Keratinocyte (primary cell): ENCODE measurements at regions not wholly inside any gene's neighbourhood (a gene's known extent, or its start where the extent isn't known, plus 50 kb on each side); places are given as distances from the start of the nearest gene placed in this dataset.

Experiments
- DNase-seq: peaks from one replicate; pipeline ENCODE4 v3.0.0-alpha.2; 2011; ENCODE audit warnings: low read depth, missing footprints, low spot score
- FAIRE-seq: peaks from 2 replicates; lab custom pipeline; 2011; peaks lifted over from hg19 to GRCh38; lab: Jason Lieb, UNC
- H2AFZ ChIP-seq: 2 replicates; pipeline ENCODE4 v1.6.0; 2012; ENCODE audit warnings: low read length, control low read depth, inconsistent platforms; ENCODE audit not compliant: control insufficient read depth
- H3K27ac ChIP-seq: 2 replicates; pipeline ENCODE4 v1.5.1; 2011; ENCODE audit warnings: low read length; ENCODE audit not compliant: control insufficient read depth, insufficient read depth
- H3K27me3 ChIP-seq: 3 replicates; pipeline ENCODE4 v1.6.0; 2011; ENCODE audit warnings: low read length; ENCODE audit not compliant: control insufficient read depth, insufficient read depth; ENCODE audit errors: extremely low read depth
- H3K36me3 ChIP-seq, 2 experiments: 2 replicates in 1 of 2; 3 replicates in 1 of 2; pipeline ENCODE4 v1.5.1; 2011; ENCODE audit warnings: low read length in 2 of 2, mild to moderate bottlenecking in 1 of 2; ENCODE audit not compliant: control insufficient read depth in 2 of 2, insufficient read depth in 2 of 2; ENCODE audit errors: extremely low read depth in 1 of 2
- H3K4me1 ChIP-seq: 3 replicates; pipeline ENCODE4 v1.5.1; 2011; ENCODE audit warnings: low read length; ENCODE audit not compliant: control insufficient read depth, insufficient read depth; ENCODE audit errors: extremely low read depth
- H3K4me2 ChIP-seq: 3 replicates; pipeline ENCODE4 v1.6.0; 2011; ENCODE audit warnings: low read depth, low read length; ENCODE audit not compliant: control insufficient read depth, insufficient read depth; ENCODE audit errors: extremely low read depth
- H3K4me3 ChIP-seq, 3 experiments: fragments of 200-600 bp in 1 of 3; sonication (generic) in 1 of 3; 2 replicates in 2 of 3; 3 replicates in 1 of 3; pipeline ENCODE4 v1.5.1; 2011 to 2016; ENCODE audit warnings: low read length in 3 of 3, mild to moderate bottlenecking in 3 of 3, control low read depth in 2 of 3, inconsistent platforms in 1 of 3, low read depth in 1 of 3, mixed read lengths in 1 of 3, mixed run types in 1 of 3, moderate library complexity in 1 of 3; ENCODE audit not compliant: control insufficient read depth in 2 of 3, insufficient read depth in 2 of 3; ENCODE audit errors: extremely low read depth in 1 of 3
- H3K79me2 ChIP-seq: 2 replicates; pipeline ENCODE4 v1.6.0; 2012; ENCODE audit warnings: low read length; ENCODE audit not compliant: control insufficient read depth, insufficient read depth
- H3K9ac ChIP-seq: 3 replicates; pipeline ENCODE4 v1.6.0; 2011; ENCODE audit warnings: low read length; ENCODE audit not compliant: control insufficient read depth, insufficient read depth; ENCODE audit errors: extremely low read depth
- H3K9me1 ChIP-seq: 3 replicates; pipeline ENCODE4 v1.6.0; 2011; ENCODE audit warnings: low read length; ENCODE audit not compliant: control insufficient read depth, insufficient read depth; ENCODE audit errors: extremely low read depth
- H3K9me3 ChIP-seq: 2 replicates; pipeline ENCODE4 v1.5.1; 2012; ENCODE audit warnings: low read depth, low read length; ENCODE audit not compliant: control insufficient read depth
- H4K20me1 ChIP-seq: 3 replicates; pipeline ENCODE4 v1.6.0; 2011; ENCODE audit warnings: low read length; ENCODE audit not compliant: control insufficient read depth, insufficient read depth; ENCODE audit errors: extremely low read depth
- CTCF ChIP-seq, 3 experiments: IDR thresholded peaks in 1 of 3; conservative IDR thresholded peaks in 1 of 3; optimal IDR thresholded peaks in 1 of 3; 2 replicates in 2 of 3; 3 replicates in 1 of 3; pipeline versions ENCODE3 to v1.5.1; 2011; ENCODE audit warnings: low read length in 3 of 3, mild to moderate bottlenecking in 3 of 3, moderate library complexity in 2 of 3, control low read depth in 1 of 3, inconsistent platforms in 1 of 3; ENCODE audit not compliant: insufficient read depth in 2 of 3; ENCODE audit errors: extremely low read depth in 1 of 3
- EZH2 ChIP-seq: IDR thresholded peaks from one replicate; pipeline ENCODE4 v1.6.1; 2012; ENCODE audit warnings: inconsistent platforms, mild to moderate bottlenecking, low read length, moderate library complexity
- dilution Hi-C: fragments of 300-500 bp; cut with MboI; formaldehyde crosslinking; loops from one replicate; pipeline ENCODE4 v1.7.0; 2020; ENCODE audit warnings: low sequenced_read_pairs; ENCODE audit not compliant: extremely low pct_ligation_motif_present

GRCh38 chr5:25330721-25331120 is 685.9 kb upstream of the CDH10 start:
- Histone ChIP-seq H3K9ac (no peak overlapping the region), H3K27ac (no peak overlapping the region), H3K4me2 (no peak overlapping the region), H4K20me1 (no peaks in the 10 kb centered on the region), H2AFZ (no peak overlapping the region), H3K4me1 (no peaks in the 10 kb centered on the region), H3K9me3 (no peaks in the 10 kb centered on the region), H3K4me3 (no peak overlapping the region), H3K79me2 (no peaks in the 10 kb centered on the region), H3K9me1 (no peaks in the 10 kb centered on the region), H3K36me3 (no peaks in the 10 kb centered on the region), H3K27me3 (no peaks in the 10 kb centered on the region)
- no peak for FAIRE-seq
- DNase-seq, result no peak
- dilution Hi-C loops, result no loop called here
- TF ChIP-seq CTCF (optimal IDR thresholded peaks at IDR 0.05 in 1 of 3, IDR thresholded peaks at IDR 0.05 in 1 of 3, conservative IDR thresholded peaks at IDR 0.05 in 1 of 3; ENCODE audit: extremely low read depth in 1 of 3, insufficient read depth in 2 of 3, low read length in 3 of 3) (no peak), EZH2 (no peak)

- Histone ChIP-seq H2AFZ (no peak overlapping the region), H3K27ac (no peak overlapping the region), H3K4me1 (no peaks in the 10 kb centered on the region), H3K4me3 (no peak overlapping the region), H3K4me2 (no peak overlapping the region), H3K9ac (no peak overlapping the region), H3K9me3 (no peaks in the 10 kb centered on the region), H3K36me3 (no peaks in the 10 kb centered on the region), H3K27me3 (no peaks in the 10 kb centered on the region), H3K79me2 (no peaks in the 10 kb centered on the region), H4K20me1 (no peaks in the 10 kb centered on the region), H3K9me1 (no peaks in the 10 kb centered on the region)
- no peak for TF ChIP-seq EZH2
- TF ChIP-seq CTCF (optimal IDR thresholded peaks at IDR 0.05 in 1 of 3, IDR thresholded peaks at IDR 0.05 in 1 of 3, conservative IDR thresholded peaks at IDR 0.05 in 1 of 3; ENCODE audit: extremely low read depth in 1 of 3, insufficient read depth in 2 of 3, low read length in 3 of 3), result no peak
- FAIRE-seq (no peak), DNase-seq (no peak)
- dilution Hi-C loops, result no loop called here
Observed at GRCh38 chr5:25327172-25327571, 682.4 kb upstream of the CDH10 start.
